ENCODE measurements at regions not wholly inside any gene's neighbourhood (a gene's known extent, or its start where the extent isn't known, plus 50 kb on each side); places are given as distances from the start of the nearest gene placed in this dataset.

- TF ChIP-seq TP53 (CRISPR knock-in tag; IDR thresholded peaks at IDR 0.05) (no peak), CHD2 (IDR thresholded peaks at IDR 0.05; ENCODE audit: low read length, partially characterized antibody) (no peak), EHMT2 (IDR thresholded peaks at IDR 0.05; ENCODE audit: low read depth) (no peak), NPAS2 (CRISPR knock-in tag; IDR thresholded peaks at IDR 0.05; ENCODE audit: borderline replicate concordance) (no peak), POLR2A (IDR thresholded peaks at IDR 0.05; ENCODE audit: low read length) (no peak), EP300 (IDR thresholded peaks at IDR 0.05) (no peak), SMC3 (IDR thresholded peaks at IDR 0.05) (no peak), USF2 (IDR thresholded peaks at IDR 0.05) (no peak)
- no peak for ATAC-seq
- DNase-seq (ENCODE audit: low read depth in 1 of 2, low spot score in 1 of 2), result no peak
- CTCF ChIA-PET, result interaction anchor here (1.0 to 3.0 kb wide), 2 partner anchors 30 to 74 kb away, joined by 3 to 10 read pairs; no protein-coding TSS in a partner anchor
- no peak for FAIRE-seq
- 56% methylated on average over 12 of the region's 12 CpGs for WGBS (ENCODE audit: missing lambda C conversion rate)
- no peaks in the 10 kb centered on the region for H3K4me1 ChIP-seq
- H3K4me3 ChIP-seq, result no peak overlapping the region
- no peaks in the 10 kb centered on the region for H3K9me3 ChIP-seq
- 0 out of 6 replicates have a peak overlapping the region, but pooled peaks of 1 of the 2 experiments have one; percentile 13 for H3K27ac ChIP-seq
- H3K4me2 ChIP-seq, result no peak overlapping the region
- POLR2A ChIA-PET, result no interaction called here
Observed at GRCh38 chr1:25006770-25007169, 76.7 kb upstream of the RUNX3 start.

GRCh38 chr1:25004355-25004754 is 74.3 kb upstream of the RUNX3 start:
- no peak overlapping the region for H3K4me3 ChIP-seq
- no peaks in the 10 kb centered on the region for H3K9me3 ChIP-seq
- ChIA-PET POLR2A (no interaction called here), CTCF (no interaction called here)
- FAIRE-seq (no peak), ATAC-seq (no peak), DNase-seq (ENCODE audit: low read depth in 1 of 2, low spot score in 1 of 2) (no peak)
- no peak overlapping the region for H3K4me2 ChIP-seq
- 43% methylated on average over 2 of the region's 2 CpGs for WGBS (ENCODE audit: missing lambda C conversion rate)
- TF ChIP-seq PBX3 (IDR thresholded peaks at IDR 0.05) (no peak), EHF (CRISPR knock-in tag; IDR thresholded peaks at IDR 0.05) (no peak)
- no peaks in the 10 kb centered on the region for H3K4me1 ChIP-seq
- H3K27ac ChIP-seq, result no peak overlapping the region

- TF ChIP-seq RAD21 (conservative IDR thresholded peaks at IDR 0.05 in 1 of 2, IDR thresholded peaks at IDR 0.05 in 1 of 2) (no peak), HES2 (IDR thresholded peaks at IDR 0.05) (no peak), CHD4 (IDR thresholded peaks at IDR 0.05; ENCODE audit: borderline replicate concordance) (no peak), CHD2 (IDR thresholded peaks at IDR 0.05; ENCODE audit: low read length, partially characterized antibody) (no peak), NR3C1 (IDR thresholded peaks at IDR 0.05) (no peak), ZSCAN20 (CRISPR knock-in tag; IDR thresholded peaks at IDR 0.05) (no peak)
- H3K27ac ChIP-seq, result no peak overlapping the region
- no peaks in the 10 kb centered on the region for H3K9me3 ChIP-seq
- H3K4me2 ChIP-seq, result no peak overlapping the region
- WGBS (ENCODE audit: missing lambda C conversion rate), result 56% methylated on average over 7 of the region's 7 CpGs
- ChIA-PET POLR2A (no interaction called here), CTCF (interaction anchor here (1.3 kb wide), 1 partner anchor 8 kb away, joined by 3 read pairs; no protein-coding TSS in a partner anchor)
- H3K4me3 ChIP-seq, result no peak overlapping the region
- DNase-seq (ENCODE audit: low read depth in 1 of 2, low spot score in 1 of 2) (no peak), FAIRE-seq (no peak), ATAC-seq (no peak)
- no peaks in the 10 kb centered on the region for H3K4me1 ChIP-seq
Observed at GRCh38 chr1:25003457-25004190, 73.5 kb upstream of the RUNX3 start.

- no peaks in the 10 kb centered on the region for H3K9me3 ChIP-seq
- ATAC-seq (no peak), DNase-seq (ENCODE audit: low read depth in 1 of 2, low spot score in 1 of 2) (no peak), FAIRE-seq (no peak)
- TF ChIP-seq BHLHE40 (IDR thresholded peaks at IDR 0.05; ENCODE audit: low read depth, low read length) (no peak), ZNF302 (CRISPR knock-in tag; IDR thresholded peaks at IDR 0.05) (no peak), POLR2A (IDR thresholded peaks at IDR 0.05; ENCODE audit: low read length) (no peak), NPAS2 (CRISPR knock-in tag; IDR thresholded peaks at IDR 0.05; ENCODE audit: borderline replicate concordance) (no peak), TP53 (CRISPR knock-in tag; IDR thresholded peaks at IDR 0.05) (no peak), EHMT2 (IDR thresholded peaks at IDR 0.05; ENCODE audit: low read depth) (no peak), FOSB (CRISPR knock-in tag; IDR thresholded peaks at IDR 0.05) (no peak), HOXA7 (CRISPR knock-in tag; IDR thresholded peaks at IDR 0.05) (no peak), EHF (CRISPR knock-in tag; IDR thresholded peaks at IDR 0.05) (no peak), NFE2L2 (conservative IDR thresholded peaks at IDR 0.05; ENCODE audit: low read length) (no peak)
- no peak overlapping the region for H3K4me2 ChIP-seq
- ChIA-PET POLR2A (no interaction called here), CTCF (interaction anchor here (1.3 kb wide), 1 partner anchor 8 kb away, joined by 3 read pairs; no protein-coding TSS in a partner anchor)
- no peak overlapping the region for H3K4me3 ChIP-seq
- WGBS (ENCODE audit: missing lambda C conversion rate), result 90% methylated on average over 7 of the region's 7 CpGs
- no peaks in the 10 kb centered on the region for H3K4me1 ChIP-seq
- no peak overlapping the region for H3K27ac ChIP-seq
Observed at GRCh38 chr1:25003000-25003399, 72.9 kb upstream of the RUNX3 start.

All from A549 (cell line).